Transverse colon (tissue), 3 donors: ENCODE measurements at regions not wholly inside any gene's neighbourhood (a gene's known extent, or its start where the extent isn't known, plus 50 kb on each side); places are given as distances from the start of the nearest gene placed in this dataset.

ENCODE experiments used
- EP300 ChIP-seq: sonication (generic); formaldehyde crosslinking; IDR thresholded peaks from one replicate; pipeline ENCODE4 v1.6.1; 2017; ENCODE audit warnings: antibody characterized with exemption, low read depth
- TF ChIP-seq, protein P1 (sequence below), 5 experiments: fragments of 200-600 bp in 3 of 5; fragments of 450-650 bp in 2 of 5; sonication (generic) in 3 of 5; IDR thresholded peaks; 1 replicate in 2 of 5; 2 replicates in 3 of 5; pipeline ENCODE4 v1.5.1; 2016 to 2017; ENCODE audit warnings: antibody characterized with exemption in 5 of 5, inconsistent platforms in 3 of 5, mild to moderate bottlenecking in 2 of 5, moderate library complexity in 1 of 5

- TF ChIP-seq, protein P1, sequence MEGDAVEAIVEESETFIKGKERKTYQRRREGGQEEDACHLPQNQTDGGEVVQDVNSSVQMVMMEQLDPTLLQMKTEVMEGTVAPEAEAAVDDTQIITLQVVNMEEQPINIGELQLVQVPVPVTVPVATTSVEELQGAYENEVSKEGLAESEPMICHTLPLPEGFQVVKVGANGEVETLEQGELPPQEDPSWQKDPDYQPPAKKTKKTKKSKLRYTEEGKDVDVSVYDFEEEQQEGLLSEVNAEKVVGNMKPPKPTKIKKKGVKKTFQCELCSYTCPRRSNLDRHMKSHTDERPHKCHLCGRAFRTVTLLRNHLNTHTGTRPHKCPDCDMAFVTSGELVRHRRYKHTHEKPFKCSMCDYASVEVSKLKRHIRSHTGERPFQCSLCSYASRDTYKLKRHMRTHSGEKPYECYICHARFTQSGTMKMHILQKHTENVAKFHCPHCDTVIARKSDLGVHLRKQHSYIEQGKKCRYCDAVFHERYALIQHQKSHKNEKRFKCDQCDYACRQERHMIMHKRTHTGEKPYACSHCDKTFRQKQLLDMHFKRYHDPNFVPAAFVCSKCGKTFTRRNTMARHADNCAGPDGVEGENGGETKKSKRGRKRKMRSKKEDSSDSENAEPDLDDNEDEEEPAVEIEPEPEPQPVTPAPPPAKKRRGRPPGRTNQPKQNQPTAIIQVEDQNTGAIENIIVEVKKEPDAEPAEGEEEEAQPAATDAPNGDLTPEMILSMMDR (IDR thresholded peaks at IDR 0.05) = no peak
- no peak for TF ChIP-seq EP300
Measured at GRCh38 chr3:90134090-90134489, 1026.7 kb downstream of the EPHA3 start.
